ENCODE measurements at regions not wholly inside any gene's neighbourhood (a gene's known extent, or its start where the extent isn't known, plus 50 kb on each side); places are given as distances from the start of the nearest gene placed in this dataset.

GRCh38 chr9:135329571-135330306 lies 149.8 kb upstream of the PPP1R26 start:
- ATAC-seq, result no peak
- CTCF ChIA-PET, result no interaction called here
- in situ Hi-C loops (cut with HindIII; ENCODE audit: low pct_unique_long_range_greater_than_20kb, low sequenced_read_pairs), result no loop called here
- no peak overlapping the region for H3K4me3 ChIP-seq (ENCODE audit: low read depth in 2 of 2, low read length in 2 of 2)
- no peaks in the 10 kb centered on the region for H3K4me1 ChIP-seq (ENCODE audit: control insufficient read depth, insufficient read depth, low read length)
- H3K36me3 ChIP-seq (ENCODE audit: control insufficient read depth, insufficient read depth, low read length), result no peaks in the 10 kb centered on the region
- TF ChIP-seq TCF7L2 (IDR thresholded peaks at IDR 0.05; ENCODE audit: low read depth, low read length), result no peak
- no peak for TF ChIP-seq CTCF (IDR thresholded peaks at IDR 0.05)
- peak; percentile 55 to 61; a peak in 1 of 4 replicates for TF ChIP-seq REST (IDR thresholded peaks at IDR 0.05; ENCODE audit: insufficient read depth in 1 of 2, low read depth in 2 of 2, low read length in 1 of 2)
- intact Hi-C loops (cut with micrococcal nuclease; ENCODE audit: unreplicated experiment), result no loop called here
- no peaks in the 10 kb centered on the region for H3K27me3 ChIP-seq (ENCODE audit: control insufficient read depth, insufficient read depth, low read length)
- H3K27ac ChIP-seq (ENCODE audit: low read length), result no peak overlapping the region
- POLR2A ChIA-PET, result no interaction called here
- no TSS peak for BruUV-seq (replicated peaks)
- no peaks in the 10 kb centered on the region for H3K9me3 ChIP-seq (ENCODE audit: control insufficient read depth, insufficient read depth, low read depth, low read length)
- DNase-seq (ENCODE audit: low read depth, low spot score), result no peak

- no peak overlapping the region for H3K27ac ChIP-seq (ENCODE audit: low read length)
These were observed 149.3 kb upstream of the PPP1R26 start for GRCh38 chr9:135330307-135330631.

More at GRCh38 chr9:135330307-135330631, 149.3 kb upstream of the PPP1R26 start:
- no peak for DNase-seq (ENCODE audit: low read depth, low spot score)
- intact Hi-C loops (cut with micrococcal nuclease; ENCODE audit: unreplicated experiment), result no loop called here
- Histone ChIP-seq H3K36me3 (ENCODE audit: control insufficient read depth, insufficient read depth, low read length) (no peaks in the 10 kb centered on the region), H3K4me1 (ENCODE audit: control insufficient read depth, insufficient read depth, low read length) (no peaks in the 10 kb centered on the region), H3K27me3 (ENCODE audit: control insufficient read depth, insufficient read depth, low read length) (no peaks in the 10 kb centered on the region), H3K4me3 (ENCODE audit: low read depth in 2 of 2, low read length in 2 of 2) (no peak overlapping the region), H3K9me3 (ENCODE audit: control insufficient read depth, insufficient read depth, low read depth, low read length) (no peaks in the 10 kb centered on the region)
- no peak for TF ChIP-seq CTCF (IDR thresholded peaks at IDR 0.05)
- no peak for TF ChIP-seq REST (IDR thresholded peaks at IDR 0.05; ENCODE audit: insufficient read depth in 1 of 2, low read depth in 2 of 2, low read length in 1 of 2)
- no peak for TF ChIP-seq POLR2AphosphoS5 (IDR thresholded peaks at IDR 0.05; ENCODE audit: low read depth, low read length)
- TF ChIP-seq SIN3A (IDR thresholded peaks at IDR 0.05; ENCODE audit: borderline replicate concordance, insufficient read depth, low read depth, low read length), result no peak
- no peak for TF ChIP-seq TCF7L2 (IDR thresholded peaks at IDR 0.05; ENCODE audit: low read depth, low read length)
- BruUV-seq (replicated peaks), result no TSS peak
- in situ Hi-C loops (cut with HindIII; ENCODE audit: low pct_unique_long_range_greater_than_20kb, low sequenced_read_pairs), result no loop called here
- no peak for ATAC-seq
- CTCF ChIA-PET, result no interaction called here
- POLR2A ChIA-PET, result no interaction called here
